ENCODE measurements at regions not wholly inside any gene's neighbourhood (a gene's known extent, or its start where the extent isn't known, plus 50 kb on each side); places are given as distances from the start of the nearest gene placed in this dataset.

- no peak overlapping the region for H3K4me3 ChIP-seq (ENCODE audit: low read depth in 1 of 3, low read length in 3 of 3)
- no peaks in the 10 kb centered on the region for H3K9me3 ChIP-seq (ENCODE audit: control insufficient read depth in 4 of 4, low read length in 3 of 4)
- H3K36me3 ChIP-seq (ENCODE audit: control insufficient read depth in 4 of 4, insufficient read depth in 3 of 4, low read depth in 1 of 4, low read length in 3 of 4): no peaks in the 10 kb centered on the region
- H3K27me3 ChIP-seq (ENCODE audit: control insufficient read depth in 4 of 4, insufficient read depth in 4 of 4, low read length in 3 of 4): no peaks in the 10 kb centered on the region
- H3K9ac ChIP-seq (ENCODE audit: low read depth in 1 of 2, low read length in 2 of 2): no peak overlapping the region
- H3K27ac ChIP-seq (ENCODE audit: low read depth in 1 of 2, low read length in 2 of 2): no peak overlapping the region
- 75% methylated on average over 6 of the region's 6 CpGs for WGBS
- no peak for TF ChIP-seq RAD21 (IDR thresholded peaks at IDR 0.05)
- TF ChIP-seq FOXA1 (IDR thresholded peaks at IDR 0.05): no peak
- no peak for TF ChIP-seq EGR1 (IDR thresholded peaks at IDR 0.05; ENCODE audit: low read depth in 2 of 2)
- TF ChIP-seq MAX (IDR thresholded peaks at IDR 0.05): no peak
- DNase-seq (ENCODE audit: low spot score): no peak
- H3K4me1 ChIP-seq (ENCODE audit: control insufficient read depth in 4 of 4, insufficient read depth in 4 of 4, low read length in 3 of 4): no peaks in the 10 kb centered on the region
Measured at GRCh38 chr10:43857206-43857930, 208.7 kb upstream of the ZNF32 start.

- Histone ChIP-seq H3K9ac (ENCODE audit: low read depth in 1 of 2, low read length in 2 of 2) (no peak overlapping the region), H3K9me3 (ENCODE audit: control insufficient read depth in 4 of 4, low read length in 3 of 4) (no peaks in the 10 kb centered on the region), H3K36me3 (ENCODE audit: control insufficient read depth in 4 of 4, insufficient read depth in 3 of 4, low read depth in 1 of 4, low read length in 3 of 4) (no peaks in the 10 kb centered on the region), H3K4me1 (ENCODE audit: control insufficient read depth in 4 of 4, insufficient read depth in 4 of 4, low read length in 3 of 4) (no peaks in the 10 kb centered on the region), H3K27ac (ENCODE audit: low read depth in 1 of 2, low read length in 2 of 2) (no peak overlapping the region), H3K4me3 (ENCODE audit: low read depth in 1 of 3, low read length in 3 of 3) (no peak overlapping the region), H3K27me3 (ENCODE audit: control insufficient read depth in 4 of 4, insufficient read depth in 4 of 4, low read length in 3 of 4) (no peaks in the 10 kb centered on the region)
- DNase-seq (ENCODE audit: low spot score): no peak
- 96% methylated on average over 5 of the region's 5 CpGs for WGBS
- TF ChIP-seq TAF1 (conservative IDR thresholded peaks at IDR 0.05) (no peak), GABPA (IDR thresholded peaks at IDR 0.05 in 1 of 2, conservative IDR thresholded peaks at IDR 0.05 in 1 of 2) (no peak), REST (IDR thresholded peaks at IDR 0.05) (no peak), NR2F2 (IDR thresholded peaks at IDR 0.05) (no peak), JUND (IDR thresholded peaks at IDR 0.05) (no peak), FOXA2 (IDR thresholded peaks at IDR 0.05) (no peak), EGR1 (IDR thresholded peaks at IDR 0.05; ENCODE audit: low read depth in 2 of 2) (no peak), RAD21 (IDR thresholded peaks at IDR 0.05) (no peak)
Measured at GRCh38 chr10:43856299-43856698, 207.6 kb upstream of the ZNF32 start.

- no peak overlapping the region for H3K4me3 ChIP-seq (ENCODE audit: low read depth in 1 of 3, low read length in 3 of 3)
- no peak for TF ChIP-seq MAX (IDR thresholded peaks at IDR 0.05)
- TF ChIP-seq ATF3 (IDR thresholded peaks at IDR 0.05): no peak
- TF ChIP-seq HNF4A (conservative IDR thresholded peaks at IDR 0.05): no peak
- no peak for TF ChIP-seq FOXA2 (IDR thresholded peaks at IDR 0.05)
- TF ChIP-seq RAD21 (IDR thresholded peaks at IDR 0.05): no peak
- no peak for TF ChIP-seq EGR1 (IDR thresholded peaks at IDR 0.05; ENCODE audit: low read depth in 2 of 2)
- TF ChIP-seq REST (IDR thresholded peaks at IDR 0.05): no peak
- no peak for TF ChIP-seq NR2F2 (IDR thresholded peaks at IDR 0.05)
- no peak for TF ChIP-seq FOXA1 (IDR thresholded peaks at IDR 0.05)
- no peak for TF ChIP-seq RXRA (IDR thresholded peaks at IDR 0.05)
- no peak for TF ChIP-seq SP1 (IDR thresholded peaks at IDR 0.05)
- TF ChIP-seq JUND (IDR thresholded peaks at IDR 0.05): no peak
- TF ChIP-seq TAF1 (conservative IDR thresholded peaks at IDR 0.05): no peak
- TF ChIP-seq GABPA (IDR thresholded peaks at IDR 0.05 in 1 of 2, conservative IDR thresholded peaks at IDR 0.05 in 1 of 2): no peak
- no peaks in the 10 kb centered on the region for H3K27me3 ChIP-seq (ENCODE audit: control insufficient read depth in 4 of 4, insufficient read depth in 4 of 4, low read length in 3 of 4)
- DNase-seq (ENCODE audit: low spot score): no peak
- WGBS: 70% methylated on average over 4 of the region's 4 CpGs
- no peaks in the 10 kb centered on the region for H3K4me1 ChIP-seq (ENCODE audit: control insufficient read depth in 4 of 4, insufficient read depth in 4 of 4, low read length in 3 of 4)
- H3K36me3 ChIP-seq (ENCODE audit: control insufficient read depth in 4 of 4, insufficient read depth in 3 of 4, low read depth in 1 of 4, low read length in 3 of 4): no peaks in the 10 kb centered on the region
- no peak overlapping the region for H3K27ac ChIP-seq (ENCODE audit: low read depth in 1 of 2, low read length in 2 of 2)
- H3K9me3 ChIP-seq (ENCODE audit: control insufficient read depth in 4 of 4, low read length in 3 of 4): no peaks in the 10 kb centered on the region
- H3K9ac ChIP-seq (ENCODE audit: low read depth in 1 of 2, low read length in 2 of 2): no peak overlapping the region
Measured at GRCh38 chr10:43855667-43856210, 207.1 kb upstream of the ZNF32 start.

Measured in liver (tissue), 7 donors.